H9 (cell line): ENCODE measurements at regions not wholly inside any gene's neighbourhood (a gene's known extent, or its start where the extent isn't known, plus 50 kb on each side); places are given as distances from the start of the nearest gene placed in this dataset.
"Not testable (repeated sequence)": the region's sequence is repeated elsewhere in the genome, so short reads cannot be mapped to it uniquely, and the experiment has no call there.

Experiments used
- DNase-seq: peaks from one replicate; pipeline ENCODE4 v3.0.0-alpha.2; 2017
- H2AFZ ChIP-seq: one replicate; pipeline ENCODE4 v1.6.1; 2013; ENCODE audit warnings: mild to moderate bottlenecking, low read length, control low read depth, moderate library complexity
- H2AK5ac ChIP-seq: 2 replicates; pipeline ENCODE4 v1.6.1; 2013; ENCODE audit warnings: low read length, control low read depth, mixed read lengths; ENCODE audit not compliant: insufficient read length
- H2BK120ac ChIP-seq: one replicate; pipeline ENCODE4 v1.6.1; 2013; ENCODE audit warnings: low read depth, mild to moderate bottlenecking, low read length, control low read depth, inconsistent platforms; ENCODE audit not compliant: poor library complexity, severe bottlenecking
- H2BK12ac ChIP-seq: 2 replicates; pipeline ENCODE4 v1.6.1; 2013; ENCODE audit warnings: low read length, control low read depth, mixed read lengths, low read depth; ENCODE audit not compliant: insufficient read length
- H2BK15ac ChIP-seq: 2 replicates; pipeline ENCODE4 v1.6.1; 2013; ENCODE audit warnings: low read depth, low read length, control low read depth
- H2BK20ac ChIP-seq: one replicate; pipeline ENCODE4 v1.6.1; 2013; ENCODE audit warnings: low read depth, mild to moderate bottlenecking, low read length, control low read depth, inconsistent platforms; ENCODE audit not compliant: poor library complexity, severe bottlenecking
- H2BK5ac ChIP-seq: 2 replicates; pipeline ENCODE4 v1.6.1; 2013; ENCODE audit warnings: low read length, control low read depth, mixed read lengths; ENCODE audit not compliant: insufficient read length
- H3K14ac ChIP-seq: 2 replicates; pipeline ENCODE4 v1.6.1; 2013; ENCODE audit warnings: low read length, control low read depth; ENCODE audit not compliant: insufficient read depth
- H3K18ac ChIP-seq: 2 replicates; pipeline ENCODE4 v1.6.1; 2013; ENCODE audit warnings: low read depth, mild to moderate bottlenecking, mixed read lengths, low read length, control low read depth; ENCODE audit not compliant: insufficient read length
- H3K23ac ChIP-seq: 2 replicates; pipeline ENCODE4 v1.6.1; 2013; ENCODE audit warnings: low read length, control low read depth, mixed read lengths, low read depth; ENCODE audit not compliant: insufficient read length
- H3K23me2 ChIP-seq: 2 replicates; pipeline ENCODE4 v1.6.1; 2013; ENCODE audit warnings: low read depth, mild to moderate bottlenecking, mixed read lengths, low read length, control low read depth; ENCODE audit not compliant: insufficient read length, poor library complexity, severe bottlenecking
- H3K27ac ChIP-seq: 2 replicates; pipeline ENCODE4 v1.5.1; 2013; ENCODE audit warnings: low read length, control low read depth, mixed read lengths, low read depth; ENCODE audit not compliant: insufficient read length
- H3K27me3 ChIP-seq: 2 replicates; pipeline ENCODE4 v1.6.1; 2013; ENCODE audit warnings: low read length, control low read depth, inconsistent platforms; ENCODE audit not compliant: insufficient read depth
- H3K4ac ChIP-seq: 2 replicates; pipeline ENCODE4 v1.6.1; 2013; ENCODE audit warnings: low read depth, mild to moderate bottlenecking, control low read depth, inconsistent platforms, low read length, moderate library complexity
- H3K4me1 ChIP-seq: 2 replicates; pipeline ENCODE4 v1.6.1; 2013; ENCODE audit warnings: low read length, control low read depth, inconsistent platforms; ENCODE audit not compliant: insufficient read depth
- H3K4me2 ChIP-seq: 2 replicates; pipeline ENCODE4 v1.6.1; 2013; ENCODE audit warnings: low read length, control low read depth, mixed read lengths; ENCODE audit not compliant: insufficient read length, insufficient read depth
- H3K56ac ChIP-seq: 2 replicates; pipeline ENCODE4 v1.6.1; 2013; ENCODE audit warnings: low read depth, mild to moderate bottlenecking, mixed read lengths, low read length, control low read depth; ENCODE audit not compliant: insufficient read length
- H3K79me1 ChIP-seq: 2 replicates; pipeline ENCODE4 v1.6.1; 2013; ENCODE audit warnings: low read depth, mild to moderate bottlenecking, moderate library complexity, low read length, control low read depth, inconsistent platforms; ENCODE audit not compliant: insufficient read depth, poor library complexity, severe bottlenecking
- H3K79me2 ChIP-seq: 2 replicates; pipeline ENCODE4 v1.6.1; 2013; ENCODE audit warnings: low read length, control low read depth, inconsistent platforms; ENCODE audit not compliant: insufficient read depth
- H3K9ac ChIP-seq: 2 replicates; pipeline ENCODE4 v1.6.1; 2013; ENCODE audit warnings: low read length, control low read depth, mixed read lengths; ENCODE audit not compliant: insufficient read length; ENCODE audit errors: extremely low read depth
- H3K9me3 ChIP-seq: one replicate; pipeline ENCODE4 v1.6.1; 2013; ENCODE audit warnings: low read depth, low read length, inconsistent platforms; ENCODE audit not compliant: control insufficient read depth
- H3T11ph ChIP-seq: one replicate; pipeline ENCODE4 v1.6.1; 2013; ENCODE audit warnings: mild to moderate bottlenecking, low read length, control low read depth, inconsistent platforms
- H4K20me1 ChIP-seq: one replicate; pipeline ENCODE4 v1.6.1; 2013; ENCODE audit not compliant: control insufficient read depth, insufficient read length, insufficient read depth
- H4K5ac ChIP-seq: 2 replicates; pipeline ENCODE4 v1.6.1; 2013; ENCODE audit warnings: low read depth, mild to moderate bottlenecking, mixed read lengths, low read length, control low read depth; ENCODE audit not compliant: insufficient read length
- H4K8ac ChIP-seq: replicated peaks from 2 replicates; pipeline ENCODE4 v1.6.1; 2013; ENCODE audit warnings: low read length, control low read depth, mixed read lengths, low read depth; ENCODE audit not compliant: insufficient read length
- H4K91ac ChIP-seq: 2 replicates; pipeline ENCODE4 v1.6.1; 2013; ENCODE audit warnings: low read depth, mild to moderate bottlenecking, moderate library complexity, mixed read lengths, low read length, control low read depth; ENCODE audit not compliant: insufficient read length
- H3K27ac Mint-ChIP-seq, 3 experiments: 2 replicates in 2 of 3; 3 replicates in 1 of 3; pipeline ENCODE4 v1.8.0; 2020 to 2021; ENCODE audit warnings: mixed read lengths in 3 of 3, mild to moderate bottlenecking in 1 of 3, moderate library complexity in 1 of 3
- H3K27me3 Mint-ChIP-seq: 2 replicates; pipeline ENCODE4 v1.8.0; 2021; ENCODE audit warnings: low read depth, mild to moderate bottlenecking, moderate library complexity, mixed read lengths
- H3K36me3 Mint-ChIP-seq, 3 experiments: 2 replicates in 2 of 3; 3 replicates in 1 of 3; pipeline ENCODE4 v1.8.0; 2020 to 2021; ENCODE audit warnings: low read depth in 3 of 3, mixed read lengths in 3 of 3; ENCODE audit not compliant: insufficient read depth in 1 of 3
- H3K4me1 Mint-ChIP-seq, 2 experiments: 2 replicates each; pipeline ENCODE4 v1.8.0; 2020; ENCODE audit warnings: mixed read lengths in 2 of 2
- H3K4me3 Mint-ChIP-seq, 2 experiments: 2 replicates in 1 of 2; 3 replicates in 1 of 2; pipeline ENCODE4 v1.8.0; 2020 to 2021; ENCODE audit warnings: mild to moderate bottlenecking in 2 of 2, mixed read lengths in 2 of 2, moderate library complexity in 1 of 2
- H3K9me3 Mint-ChIP-seq, 2 experiments: 2 replicates in 1 of 2; 3 replicates in 1 of 2; pipeline ENCODE4 v1.8.0; 2020; ENCODE audit warnings: mild to moderate bottlenecking in 2 of 2, mixed read lengths in 2 of 2, moderate library complexity in 1 of 2
- CTCF ChIP-seq: fragments of 200-600 bp; sonication (generic); conservative IDR thresholded peaks from 3 replicates; pipeline ENCODE4 v1.8.0; 2021; ENCODE audit warnings: antibody characterized with exemption, mild to moderate bottlenecking
- WGBS: extraction: QIAGEN DNeasy Blood & Tissue Kit; methylation state at CpG from one replicate; pipeline ENCODE4 v1.1.7; 2013; ENCODE audit warnings: missing lambda C conversion rate, low lambda C conversion rate, mixed read lengths; ENCODE audit not compliant: insufficient read length; ENCODE audit errors: extremely low coverage; 5-methylcytosine and 5-hydroxymethylcytosine counted together

DNA sequence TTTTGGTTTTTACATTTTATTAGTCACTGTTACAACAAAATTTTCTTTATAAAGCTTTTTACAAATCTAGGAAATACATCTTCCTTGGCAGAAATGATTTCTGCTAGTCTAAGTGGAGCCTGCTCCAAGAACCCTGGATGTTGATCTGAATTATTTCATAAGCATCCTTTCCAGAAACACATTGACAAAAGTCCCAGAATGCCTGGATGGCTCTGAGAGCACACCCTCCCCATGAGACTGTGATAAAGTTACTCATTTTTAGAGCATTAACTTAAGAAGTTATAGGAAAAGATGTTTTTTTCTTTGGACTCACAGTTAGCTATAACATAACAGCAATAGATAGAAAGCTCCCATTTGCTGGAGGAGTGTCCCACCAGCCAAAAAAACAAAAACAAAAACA lies 559.6 kb upstream of the SPRY2 start:
- Histone ChIP-seq H2AFZ (no peak overlapping the region), H3K23ac (no peak overlapping the region), H3K27ac (no peak overlapping the region), H3K4me2 (no peak overlapping the region), H3K79me2 (no peaks in the 10 kb centered on the region), H3K18ac (no peak overlapping the region), H3K56ac (no peak overlapping the region), H2BK120ac (no peak overlapping the region), H4K5ac (no peak overlapping the region), H2BK15ac (no peak overlapping the region), H2BK5ac (no peak overlapping the region), H4K91ac (no peak overlapping the region), H3K9me3 (no peaks in the 10 kb centered on the region), H3K4me1 (no peaks in the 10 kb centered on the region), H3K23me2 (no peaks in the 10 kb centered on the region), H2BK12ac (no peak overlapping the region), H3K27me3 (no peaks in the 10 kb centered on the region), H4K8ac (no peak overlapping the region), H3K79me1 (no peaks in the 10 kb centered on the region), H3T11ph (no peak overlapping the region), H4K20me1 (no peaks in the 10 kb centered on the region), H3K9ac (no peak overlapping the region), H3K4ac (no peak overlapping the region), H2BK20ac (no peak overlapping the region), H3K14ac (no peak overlapping the region), H2AK5ac (no peak overlapping the region)
- no peak for DNase-seq
- Mint-ChIP-seq H3K9me3 (no peaks in the 10 kb centered on the region; a peak in 1 of 5 replicates), H3K27ac (no peak overlapping the region), H3K36me3 (no peaks in the 10 kb centered on the region), H3K4me1 (no peaks in the 10 kb centered on the region), H3K27me3 (no peaks in the 10 kb centered on the region), H3K4me3 (no peak overlapping the region)
- no peak for TF ChIP-seq CTCF

- H2BK15ac ChIP-seq, H3K9me3 ChIP-seq, H3K27ac Mint-ChIP-seq, H4K5ac ChIP-seq, H2BK120ac ChIP-seq, H3K9me3 Mint-ChIP-seq, DNase-seq, H3K79me2 ChIP-seq, H2AFZ ChIP-seq, H3T11ph ChIP-seq, H3K14ac ChIP-seq, H3K27ac ChIP-seq, H4K91ac ChIP-seq, H3K4me1 ChIP-seq, H3K23me2 ChIP-seq, H3K27me3 ChIP-seq, H3K4me1 Mint-ChIP-seq, H3K9ac ChIP-seq, H4K8ac ChIP-seq, H2AK5ac ChIP-seq, H3K36me3 Mint-ChIP-seq, H3K18ac ChIP-seq, H3K4me2 ChIP-seq, H2BK12ac ChIP-seq, H3K56ac ChIP-seq, H3K4me3 Mint-ChIP-seq, H3K27me3 Mint-ChIP-seq, H4K20me1 ChIP-seq, H3K23ac ChIP-seq, H3K4ac ChIP-seq, H3K79me1 ChIP-seq, H2BK20ac ChIP-seq, H2BK5ac ChIP-seq: not testable (repeated sequence)
- WGBS = no CpG with 5 or more reads among the region's 4 CpGs
Measured at GRCh38 chr13:80897641-80898040, 556.7 kb upstream of the SPRY2 start.
